Mucosa of descending colon (tissue), 3 donors: ENCODE measurements at regions not wholly inside any gene's neighbourhood (a gene's known extent, or its start where the extent isn't known, plus 50 kb on each side); places are given as distances from the start of the nearest gene placed in this dataset.
"Not testable (repeated sequence)": the region's sequence is repeated elsewhere in the genome, so short reads cannot be mapped to it uniquely, and the experiment has no call there.

Source experiments
- ATAC-seq: fragments of 200-7000 bp; cut with Tn5 transposase; one replicate; pipeline ENCODE4 v1.9.1; 2020; ENCODE audit warnings: mild to moderate bottlenecking, moderate library complexity
- DNase-seq, 3 donors: peaks; one replicate each; pipeline ENCODE4 v3.0.0-alpha.2; 2020
- H3K36me3 ChIP-seq: fragments of 200-600 bp; one replicate; pipeline ENCODE4 v1.8.0; 2021; ENCODE audit warnings: low read depth, mild to moderate bottlenecking
- H3K4me1 ChIP-seq: fragments of 200-600 bp; one replicate; pipeline ENCODE4 v1.8.0; 2021; ENCODE audit warnings: low read depth, mild to moderate bottlenecking
- H3K4me3 ChIP-seq: fragments of 200-600 bp; one replicate; pipeline ENCODE4 v1.8.0; 2021; ENCODE audit warnings: mild to moderate bottlenecking
- H3K9me3 ChIP-seq: fragments of 200-600 bp; one replicate; pipeline ENCODE4 v1.8.0; 2021; ENCODE audit warnings: mild to moderate bottlenecking
- CTCF ChIP-seq: fragments of 200-600 bp; IDR thresholded peaks from one replicate; pipeline ENCODE4 v1.8.0; 2022; ENCODE audit warnings: antibody characterized with exemption, mild to moderate bottlenecking
- intact Hi-C, 2 donors: fragments of 100-400 bp; cut with DNase I in 1 of 2; cut with micrococcal nuclease in 1 of 2; formaldehyde crosslinking; loops; one replicate each; pipeline versions ENCODE4 v1.11.0 to v1.11.1; 2022; cut with DNase I, micrococcal nuclease
- donor health status: DM: no; HTN: no; CAD: no; lungs with moderate emphysema.
- donor health status: DM: no; HTN: no; CAD: no.
- donor health status: DM: no; HTN: yes; CAD: no.

- no peaks in the 10 kb centered on the region for H3K4me1 ChIP-seq
- no peak for DNase-seq
- no peak overlapping the region for H3K4me3 ChIP-seq
- intact Hi-C loops, result no loop called here
- no peaks in the 10 kb centered on the region for H3K9me3 ChIP-seq
- no peak for TF ChIP-seq CTCF
- H3K36me3 ChIP-seq, result no peaks in the 10 kb centered on the region
- ATAC-seq, result no peak
Observed at GRCh38 chr3:160098261-160098908, 109.8 kb downstream of the IL12A start.

GRCh38 chr3:160098926-160099626 is 110.4 kb downstream of the IL12A start:
- Histone ChIP-seq H3K4me3 (no peak overlapping the region), H3K36me3 (no peaks in the 10 kb centered on the region), H3K9me3 (no peaks in the 10 kb centered on the region), H3K4me1 (no peaks in the 10 kb centered on the region)
- ATAC-seq (no peak), DNase-seq (no peak)
- TF ChIP-seq CTCF, result no peak
- intact Hi-C loops, result no loop called here

- intact Hi-C loops, result no loop called here
- Histone ChIP-seq H3K4me3 (no peak overlapping the region), H3K36me3 (no peaks in the 10 kb centered on the region), H3K4me1 (no peaks in the 10 kb centered on the region), H3K9me3 (no peaks in the 10 kb centered on the region)
- no peak for TF ChIP-seq CTCF
- DNase-seq (no peak), ATAC-seq (no peak)
Observed at GRCh38 chr3:160099834-160100233, 111.2 kb downstream of the IL12A start.

- H3K36me3 ChIP-seq, result no peaks in the 10 kb centered on the region
- no peak for TF ChIP-seq CTCF
- ATAC-seq, result no peak
- intact Hi-C loops, result no loop called here
- DNase-seq, result no peak
- H3K9me3 ChIP-seq, result no peaks in the 10 kb centered on the region
- H3K4me1 ChIP-seq, result no peaks in the 10 kb centered on the region
- H3K4me3 ChIP-seq, result no peak overlapping the region
Observed at GRCh38 chr3:160100610-160101009, 112.0 kb downstream of the IL12A start.

- H3K4me3 ChIP-seq, H3K36me3 ChIP-seq, H3K4me1 ChIP-seq, ATAC-seq, intact Hi-C loops, DNase-seq, H3K9me3 ChIP-seq: not testable (repeated sequence)
Observed at GRCh38 chr3:160102001-160102400, 113.4 kb downstream of the IL12A start.

GRCh38 chr3:160103397-160103796 is 114.8 kb downstream of the IL12A start:
- Histone ChIP-seq H3K4me1 (no peaks in the 10 kb centered on the region), H3K4me3 (no peak overlapping the region), H3K36me3 (no peaks in the 10 kb centered on the region), H3K9me3 (no peaks in the 10 kb centered on the region)
- no peak for ATAC-seq
- intact Hi-C loops, result no loop called here
- DNase-seq, result no peak
- TF ChIP-seq CTCF, result no peak
